AG09309 (cell line): ENCODE measurements at regions not wholly inside any gene's neighbourhood (a gene's known extent, or its start where the extent isn't known, plus 50 kb on each side); places are given as distances from the start of the nearest gene placed in this dataset.

Source experiments
- DNase-seq: peaks from one replicate; pipeline ENCODE4 v3.0.0-alpha.2; 2010; ENCODE audit warnings: low read depth
- H3K4me3 ChIP-seq: 2 replicates; pipeline ENCODE4 v1.5.1; 2011; ENCODE audit warnings: mild to moderate bottlenecking, low read depth, low read length, moderate library complexity; ENCODE audit not compliant: control insufficient read depth
- TF ChIP-seq, protein P1 (sequence below): IDR thresholded peaks from 2 replicates; pipeline ENCODE4 v1.5.1; 2011; ENCODE audit warnings: mild to moderate bottlenecking, low read depth, low read length, inconsistent platforms; ENCODE audit not compliant: insufficient read depth, control insufficient read depth; ENCODE audit errors: missing control alignments

DNA sequence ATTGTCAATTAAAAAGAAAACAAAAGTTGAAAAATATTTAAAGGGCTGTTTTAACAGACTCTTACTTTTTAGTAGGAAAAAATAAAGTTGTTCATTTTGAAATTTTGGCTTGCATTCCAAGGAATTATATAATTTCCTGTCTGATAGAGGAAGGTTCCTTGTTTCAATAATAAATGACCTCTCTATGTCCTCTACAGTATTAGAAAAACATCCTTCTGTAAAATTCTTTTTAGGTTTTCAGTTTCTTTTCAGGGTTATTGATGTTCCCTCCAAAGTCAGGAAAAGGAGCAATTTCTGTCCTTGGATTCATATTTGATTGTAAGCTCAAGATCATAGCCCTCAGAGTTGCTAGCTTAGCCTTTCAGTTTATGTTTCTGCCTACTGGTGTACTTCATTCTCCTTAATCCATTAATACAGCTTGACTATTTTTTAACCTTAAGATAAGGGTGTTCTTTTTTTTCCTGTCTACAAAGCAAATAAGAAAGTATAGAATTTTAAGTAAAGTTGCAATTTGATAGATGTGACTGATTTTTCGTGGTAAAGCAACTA lies 125.2 kb upstream of the COL3A1 start:
- DNase-seq = no peak
- no peak overlapping the region for H3K4me3 ChIP-seq
- TF ChIP-seq, protein P1, sequence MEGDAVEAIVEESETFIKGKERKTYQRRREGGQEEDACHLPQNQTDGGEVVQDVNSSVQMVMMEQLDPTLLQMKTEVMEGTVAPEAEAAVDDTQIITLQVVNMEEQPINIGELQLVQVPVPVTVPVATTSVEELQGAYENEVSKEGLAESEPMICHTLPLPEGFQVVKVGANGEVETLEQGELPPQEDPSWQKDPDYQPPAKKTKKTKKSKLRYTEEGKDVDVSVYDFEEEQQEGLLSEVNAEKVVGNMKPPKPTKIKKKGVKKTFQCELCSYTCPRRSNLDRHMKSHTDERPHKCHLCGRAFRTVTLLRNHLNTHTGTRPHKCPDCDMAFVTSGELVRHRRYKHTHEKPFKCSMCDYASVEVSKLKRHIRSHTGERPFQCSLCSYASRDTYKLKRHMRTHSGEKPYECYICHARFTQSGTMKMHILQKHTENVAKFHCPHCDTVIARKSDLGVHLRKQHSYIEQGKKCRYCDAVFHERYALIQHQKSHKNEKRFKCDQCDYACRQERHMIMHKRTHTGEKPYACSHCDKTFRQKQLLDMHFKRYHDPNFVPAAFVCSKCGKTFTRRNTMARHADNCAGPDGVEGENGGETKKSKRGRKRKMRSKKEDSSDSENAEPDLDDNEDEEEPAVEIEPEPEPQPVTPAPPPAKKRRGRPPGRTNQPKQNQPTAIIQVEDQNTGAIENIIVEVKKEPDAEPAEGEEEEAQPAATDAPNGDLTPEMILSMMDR = no peak

DNA sequence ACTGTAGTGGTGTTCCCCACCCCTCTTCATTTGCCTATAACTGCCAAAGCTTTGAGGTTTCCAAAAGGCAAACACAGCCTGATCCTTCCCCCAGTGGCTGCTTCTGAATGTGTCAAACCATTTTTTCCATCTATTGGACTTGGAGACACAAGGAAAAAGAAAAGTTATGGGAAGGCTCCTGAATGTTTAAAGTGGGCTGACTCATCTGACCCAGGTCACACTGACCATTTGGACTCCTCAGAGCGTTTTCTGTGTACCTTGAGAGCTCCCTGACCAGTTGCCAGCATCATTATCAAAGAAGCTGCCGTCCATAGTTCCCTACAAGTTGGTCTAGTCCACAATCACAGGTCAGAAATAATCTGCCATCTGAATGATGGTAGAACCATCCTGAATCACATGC lies 123.4 kb upstream of the COL3A1 start:
- H3K4me3 ChIP-seq = no peak overlapping the region
- no peak for DNase-seq
- TF ChIP-seq, protein P1 = no peak

DNA sequence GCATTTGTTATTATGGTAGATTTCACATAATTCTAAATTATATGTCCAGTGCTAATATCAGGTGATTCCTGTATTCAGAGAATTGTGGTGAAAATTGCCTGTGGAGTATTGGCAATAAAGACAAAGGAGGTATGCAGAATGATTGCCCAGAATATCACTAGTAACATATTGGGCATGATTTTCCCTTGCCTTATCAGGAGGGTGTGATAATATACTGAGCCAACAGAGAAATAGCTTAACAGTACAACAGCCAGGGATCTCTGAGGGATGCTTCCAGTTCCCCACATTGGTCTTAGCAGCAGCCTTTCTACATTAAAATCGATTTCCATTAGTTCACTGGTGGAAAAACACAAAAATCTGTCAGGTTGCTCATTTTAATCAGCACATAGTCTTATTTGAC lies 122.9 kb upstream of the COL3A1 start:
- DNase-seq = no peak
- H3K4me3 ChIP-seq = no peak overlapping the region
- TF ChIP-seq, protein P1 = no peak

DNA sequence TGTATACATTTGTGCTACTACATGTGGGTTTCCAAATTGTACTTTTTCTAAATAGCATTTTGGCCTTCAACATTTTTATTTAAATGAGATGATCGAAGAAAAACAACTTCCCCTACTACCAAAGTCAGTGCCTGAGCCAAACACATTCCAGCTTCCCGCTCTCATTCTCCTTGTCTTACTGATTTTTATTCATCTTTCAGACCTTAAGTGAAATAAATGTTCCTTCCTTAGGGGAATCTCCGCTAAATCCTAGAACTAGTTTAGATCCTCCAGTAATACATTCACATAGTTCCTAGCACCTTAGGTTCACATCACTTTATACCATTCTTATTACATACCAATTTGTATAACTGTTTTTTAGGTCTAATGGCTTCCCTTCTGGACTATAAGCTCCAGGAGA lies 122.3 kb upstream of the COL3A1 start:
- no peak overlapping the region for H3K4me3 ChIP-seq
- TF ChIP-seq, protein P1 = no peak
- DNase-seq = no peak

DNA sequence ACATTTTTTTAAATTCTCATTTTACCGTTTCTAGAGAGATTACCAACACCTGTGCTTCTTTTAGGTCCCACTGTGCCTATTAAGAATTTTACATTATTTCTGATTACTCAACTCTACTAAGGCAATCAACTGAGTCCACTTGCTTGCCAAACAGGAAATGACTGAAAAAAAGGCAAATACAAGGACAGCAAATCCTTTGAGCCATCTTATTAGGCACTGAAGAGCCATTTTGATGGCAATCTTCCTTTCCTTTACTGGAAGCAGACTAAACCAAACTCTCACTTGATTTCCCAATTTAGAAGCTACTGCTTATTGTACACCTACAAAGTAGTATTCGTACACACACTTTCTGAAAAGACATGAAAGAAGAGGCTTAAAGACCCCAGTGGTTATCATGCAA lies 121.4 kb upstream of the COL3A1 start:
- H3K4me3 ChIP-seq = no peak overlapping the region
- TF ChIP-seq, protein P1 = no peak
- peak; percentile 25 for DNase-seq

DNA sequence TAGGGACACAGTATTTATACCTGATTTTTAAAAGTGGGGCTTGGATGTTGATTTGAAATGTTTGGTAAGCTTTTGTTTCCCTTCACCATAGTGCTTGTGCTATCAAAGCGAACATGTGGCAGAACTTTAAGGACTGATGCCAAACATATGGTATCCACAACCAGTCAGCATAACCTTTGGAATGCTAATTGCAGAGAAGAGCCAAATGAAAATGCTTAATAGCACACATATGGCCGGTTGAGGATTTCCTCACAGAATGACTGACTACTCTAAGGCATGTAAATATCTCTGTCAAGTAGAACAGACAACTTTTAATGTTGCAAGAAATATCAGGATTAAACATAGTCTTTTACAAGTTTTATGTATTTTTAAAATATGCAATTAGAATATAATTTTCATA lies 120.9 kb upstream of the COL3A1 start:
- no peak overlapping the region for H3K4me3 ChIP-seq
- peak; percentile 93 for DNase-seq
- TF ChIP-seq, protein P1 = no peak

DNA sequence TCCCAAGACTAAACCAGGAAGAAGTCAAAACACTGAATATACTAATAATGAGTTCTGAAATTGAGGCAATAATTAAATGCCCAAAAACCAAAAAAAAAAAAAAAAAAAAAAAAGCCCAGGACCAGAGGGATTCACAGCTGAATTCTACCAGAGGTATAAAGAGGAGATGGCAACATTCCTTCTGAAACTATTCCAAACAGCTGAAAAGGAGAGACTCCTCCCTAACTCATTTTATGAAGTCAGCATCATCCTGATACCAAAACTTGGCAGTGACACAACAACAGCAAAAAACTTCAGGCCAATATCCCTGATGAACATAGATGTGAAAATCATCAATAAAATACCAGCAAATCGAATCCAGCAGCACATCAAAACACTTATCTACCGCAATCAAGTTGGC lies 108.5 kb upstream of the COL3A1 start:
- TF ChIP-seq, protein P1 = no peak
- H3K4me3 ChIP-seq = no peak overlapping the region
- no peak for DNase-seq
